Breast epithelium (tissue), 3 donors: ENCODE measurements at regions not wholly inside any gene's neighbourhood (a gene's known extent, or its start where the extent isn't known, plus 50 kb on each side); places are given as distances from the start of the nearest gene placed in this dataset.

ENCODE experiments used
- CTCF ChIP-seq, 3 donors: fragments of 450-650 bp; IDR thresholded peaks; one replicate each; pipeline ENCODE4 v1.5.1; 2016 to 2017; ENCODE audit warnings: antibody characterized with exemption in 3 of 3, mild to moderate bottlenecking in 3 of 3, moderate library complexity in 3 of 3
- POLR2AphosphoS5 ChIP-seq, 3 donors: sonication (generic); formaldehyde crosslinking; IDR thresholded peaks; one replicate each; pipeline ENCODE4 v1.6.1; 2017; ENCODE audit warnings: antibody characterized with exemption in 3 of 3

GRCh38 chr2:8469709-8470493, 212.0 kb upstream of the ID2 start:
- TF ChIP-seq CTCF (IDR thresholded peaks at IDR 0.05) (no peak), POLR2AphosphoS5 (IDR thresholded peaks at IDR 0.05) (no peak)
